ENCODE measurements at regions not wholly inside any gene's neighbourhood (a gene's known extent, or its start where the extent isn't known, plus 50 kb on each side); places are given as distances from the start of the nearest gene placed in this dataset.

DNA sequence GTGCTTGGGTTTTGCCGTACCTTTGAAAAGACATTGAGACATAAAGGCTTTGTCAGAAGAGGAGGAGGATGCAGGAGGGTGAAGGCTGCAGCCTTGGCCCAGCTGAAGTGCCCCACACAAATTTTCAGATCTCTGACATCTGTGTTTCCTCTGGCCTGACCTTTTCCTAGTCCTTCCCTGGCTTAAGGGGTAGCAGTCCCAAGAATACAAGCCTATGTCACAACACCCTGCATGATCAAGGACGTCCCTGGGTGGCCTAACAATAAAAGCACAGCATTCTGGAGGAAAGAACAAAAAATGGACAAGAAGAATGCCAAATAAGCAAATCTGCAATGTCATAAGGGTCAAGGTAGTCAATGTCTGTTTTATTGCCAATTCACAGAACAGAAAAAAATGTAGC lies 80.8 kb upstream of the FAM9C start:
- Histone ChIP-seq H3K27ac (ENCODE audit: low read depth, low read length) (no peak overlapping the region), H3K9ac (ENCODE audit: low read length) (no peak overlapping the region), H3K4me2 (ENCODE audit: low read length) (no peak overlapping the region), H4K20me1 (ENCODE audit: insufficient read depth) (no peaks in the 10 kb centered on the region), H3K36me3 (ENCODE audit: control insufficient read depth in 1 of 2, insufficient read depth in 2 of 2, low read length in 2 of 2) (no peaks in the 10 kb centered on the region), H3K4me3 (replicated peaks in 1 of 2; ENCODE audit: low read depth in 1 of 2, low read length in 2 of 2) (no peak overlapping the region), H3K4me1 (ENCODE audit: control insufficient read depth in 1 of 2, insufficient read depth in 2 of 2, low read length in 2 of 2) (no peaks in the 10 kb centered on the region), H2AFZ (ENCODE audit: low read depth, low read length, poor library complexity, severe bottlenecking) (no peak overlapping the region), H3K27me3 (ENCODE audit: insufficient read depth, low read length) (no peaks in the 10 kb centered on the region), H3K9me3 (ENCODE audit: control insufficient read depth in 1 of 2, insufficient read depth in 1 of 2, low read depth in 1 of 2, low read length in 2 of 2) (no peaks in the 10 kb centered on the region), H3K79me2 (ENCODE audit: insufficient read depth, low read length) (no peaks in the 10 kb centered on the region), H3K9me2 (ENCODE audit: insufficient read depth) (no peaks in the 10 kb centered on the region)
- CTCF ChIA-PET, result no interaction called here
- POLR2A ChIA-PET, result no interaction called here
- DNase-seq (ENCODE audit: low read depth, low spot score), result no peak
- RAD21 ChIA-PET (ENCODE audit: low non-redundant PET in 1 of 2, low total read pairs in 2 of 2, uncharacterized antibody in 2 of 2, unreplicated experiment in 2 of 2), result no interaction called here
- no peak for ATAC-seq
- intact Hi-C loops (cut with micrococcal nuclease), result no loop called here
- no peak for TF ChIP-seq SIN3A (IDR thresholded peaks at IDR 0.05; ENCODE audit: low read depth)
- TF ChIP-seq, protein P1, sequence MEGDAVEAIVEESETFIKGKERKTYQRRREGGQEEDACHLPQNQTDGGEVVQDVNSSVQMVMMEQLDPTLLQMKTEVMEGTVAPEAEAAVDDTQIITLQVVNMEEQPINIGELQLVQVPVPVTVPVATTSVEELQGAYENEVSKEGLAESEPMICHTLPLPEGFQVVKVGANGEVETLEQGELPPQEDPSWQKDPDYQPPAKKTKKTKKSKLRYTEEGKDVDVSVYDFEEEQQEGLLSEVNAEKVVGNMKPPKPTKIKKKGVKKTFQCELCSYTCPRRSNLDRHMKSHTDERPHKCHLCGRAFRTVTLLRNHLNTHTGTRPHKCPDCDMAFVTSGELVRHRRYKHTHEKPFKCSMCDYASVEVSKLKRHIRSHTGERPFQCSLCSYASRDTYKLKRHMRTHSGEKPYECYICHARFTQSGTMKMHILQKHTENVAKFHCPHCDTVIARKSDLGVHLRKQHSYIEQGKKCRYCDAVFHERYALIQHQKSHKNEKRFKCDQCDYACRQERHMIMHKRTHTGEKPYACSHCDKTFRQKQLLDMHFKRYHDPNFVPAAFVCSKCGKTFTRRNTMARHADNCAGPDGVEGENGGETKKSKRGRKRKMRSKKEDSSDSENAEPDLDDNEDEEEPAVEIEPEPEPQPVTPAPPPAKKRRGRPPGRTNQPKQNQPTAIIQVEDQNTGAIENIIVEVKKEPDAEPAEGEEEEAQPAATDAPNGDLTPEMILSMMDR (IDR thresholded peaks at IDR 0.05 in 2 of 3, conservative IDR thresholded peaks at IDR 0.05 in 1 of 3; ENCODE audit: borderline replicate concordance in 1 of 3, insufficient read depth in 1 of 3, low read depth in 2 of 3, low read length in 2 of 3), result no peak
- TF ChIP-seq SP1 (IDR thresholded peaks at IDR 0.05; ENCODE audit: low read depth), result no peak
- TF ChIP-seq, protein P2, sequence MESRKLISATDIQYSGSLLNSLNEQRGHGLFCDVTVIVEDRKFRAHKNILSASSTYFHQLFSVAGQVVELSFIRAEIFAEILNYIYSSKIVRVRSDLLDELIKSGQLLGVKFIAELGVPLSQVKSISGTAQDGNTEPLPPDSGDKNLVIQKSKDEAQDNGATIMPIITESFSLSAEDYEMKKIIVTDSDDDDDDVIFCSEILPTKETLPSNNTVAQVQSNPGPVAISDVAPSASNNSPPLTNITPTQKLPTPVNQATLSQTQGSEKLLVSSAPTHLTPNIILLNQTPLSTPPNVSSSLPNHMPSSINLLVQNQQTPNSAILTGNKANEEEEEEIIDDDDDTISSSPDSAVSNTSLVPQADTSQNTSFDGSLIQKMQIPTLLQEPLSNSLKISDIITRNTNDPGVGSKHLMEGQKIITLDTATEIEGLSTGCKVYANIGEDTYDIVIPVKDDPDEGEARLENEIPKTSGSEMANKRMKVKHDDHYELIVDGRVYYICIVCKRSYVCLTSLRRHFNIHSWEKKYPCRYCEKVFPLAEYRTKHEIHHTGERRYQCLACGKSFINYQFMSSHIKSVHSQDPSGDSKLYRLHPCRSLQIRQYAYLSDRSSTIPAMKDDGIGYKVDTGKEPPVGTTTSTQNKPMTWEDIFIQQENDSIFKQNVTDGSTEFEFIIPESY (IDR thresholded peaks at IDR 0.05; ENCODE audit: extremely low read depth, insufficient replicate concordance, low read length), result no peak
- TF ChIP-seq EZH2 (IDR thresholded peaks at IDR 0.05), result no peak
- no peak for TF ChIP-seq TCF7L2 (IDR thresholded peaks at IDR 0.05; ENCODE audit: borderline replicate concordance, extremely low read depth, insufficient read depth, insufficient read length)
- TF ChIP-seq, protein P3, sequence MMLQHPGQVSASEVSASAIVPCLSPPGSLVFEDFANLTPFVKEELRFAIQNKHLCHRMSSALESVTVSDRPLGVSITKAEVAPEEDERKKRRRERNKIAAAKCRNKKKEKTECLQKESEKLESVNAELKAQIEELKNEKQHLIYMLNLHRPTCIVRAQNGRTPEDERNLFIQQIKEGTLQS (IDR thresholded peaks at IDR 0.05), result no peak
- no peak for TF ChIP-seq JUND (IDR thresholded peaks at IDR 0.05)
- TF ChIP-seq FOSL1 (IDR thresholded peaks at IDR 0.05; ENCODE audit: low read depth), result no peak
- TF ChIP-seq RAD21 (IDR thresholded peaks at IDR 0.05; ENCODE audit: low read depth), result no peak
- no peak for TF ChIP-seq POLR2AphosphoS5 (IDR thresholded peaks at IDR 0.05; ENCODE audit: low read depth, low read length)
- no peak for TF ChIP-seq CEBPB (IDR thresholded peaks at IDR 0.05; ENCODE audit: low read depth)
- no peak for TF ChIP-seq ZFX (IDR thresholded peaks at IDR 0.05)
- BruUV-seq (replicated peaks), result no TSS peak

Data from HCT116 (cell line).